Ovary (tissue), 3 donors: ENCODE measurements at regions not wholly inside any gene's neighbourhood (a gene's known extent, or its start where the extent isn't known, plus 50 kb on each side); places are given as distances from the start of the nearest gene placed in this dataset.

ENCODE experiments used
- CTCF ChIP-seq, 3 donors: fragments of 450-650 bp in 2 of 3; fragments of 200-600 bp in 1 of 3; IDR thresholded peaks; one replicate each; pipeline versions ENCODE4 v1.5.1 to v1.8.0; 2016 to 2022; ENCODE audit warnings: antibody characterized with exemption in 3 of 3, mild to moderate bottlenecking in 1 of 3
- EP300 ChIP-seq: sonication (generic); formaldehyde crosslinking; IDR thresholded peaks from one replicate; pipeline ENCODE4 v1.6.1; 2017; ENCODE audit warnings: antibody characterized with exemption
- donor health status: DM: no; HTN: no; CAD: no.

- TF ChIP-seq EP300 (no peak), CTCF (IDR thresholded peaks at IDR 0.05) (no peak)
These were observed 67.6 kb upstream of the RAP2B start for GRCh38 chr3:153094386-153094785.
